HG03064 (cell line): ENCODE measurements at regions not wholly inside any gene's neighbourhood (a gene's known extent, or its start where the extent isn't known, plus 50 kb on each side); places are given as distances from the start of the nearest gene placed in this dataset.
"Not testable (repeated sequence)": the region's sequence is repeated elsewhere in the genome, so short reads cannot be mapped to it uniquely, and the experiment has no call there.

Source experiments
- ATAC-seq: cut with Tn5 transposase; IDR thresholded peaks from one replicate; pipeline ENCODE4 v1.9.1; 2021; ENCODE audit warnings: low read depth; ENCODE audit not compliant: unreplicated experiment

- no peak for ATAC-seq
These were observed 102.8 kb upstream of the RASSF8 start for GRCh38 chr12:25855716-25856115.

- no peak for ATAC-seq
These were observed 98.5 kb upstream of the RASSF8 start for GRCh38 chr12:25859976-25860375.

GRCh38 chr12:25861226-25861625 lies 97.3 kb upstream of the RASSF8 start:
- no peak for ATAC-seq

GRCh38 chr12:25864306-25865276 lies 93.9 kb upstream of the RASSF8 start:
- no peak for ATAC-seq

GRCh38 chr12:25866586-25867378 lies 91.7 kb upstream of the RASSF8 start:
- ATAC-seq: no peak

- ATAC-seq: no peak
These were observed 90.3 kb upstream of the RASSF8 start for GRCh38 chr12:25868193-25868592.

- ATAC-seq: no peak
These were observed 86.3 kb upstream of the RASSF8 start for GRCh38 chr12:25872137-25872536.

GRCh38 chr12:25875661-25876060 lies 82.8 kb upstream of the RASSF8 start:
- ATAC-seq: no peak

GRCh38 chr12:25876383-25877045 lies 82.0 kb upstream of the RASSF8 start:
- no peak for ATAC-seq

GRCh38 chr12:25877446-25877845 lies 81.0 kb upstream of the RASSF8 start:
- ATAC-seq: no peak

- no peak for ATAC-seq
These were observed 76.2 kb upstream of the RASSF8 start for GRCh38 chr12:25882266-25882665.

- ATAC-seq: no peak
These were observed 75.2 kb upstream of the RASSF8 start for GRCh38 chr12:25883026-25883916.

- no peak for ATAC-seq
These were observed 74.2 kb upstream of the RASSF8 start for GRCh38 chr12:25884024-25884919.

- ATAC-seq: no peak
These were observed 73.6 kb upstream of the RASSF8 start for GRCh38 chr12:25884920-25885234.

GRCh38 chr12:25886396-25886795 lies 72.1 kb upstream of the RASSF8 start:
- no peak for ATAC-seq

GRCh38 chr12:25887367-25887766 lies 71.1 kb upstream of the RASSF8 start:
- no peak for ATAC-seq

GRCh38 chr12:25889185-25889584 lies 69.3 kb upstream of the RASSF8 start:
- ATAC-seq: no peak

- ATAC-seq: not testable (repeated sequence)
These were observed 67.4 kb upstream of the RASSF8 start for GRCh38 chr12:25891095-25891494.

GRCh38 chr12:25894759-25895158 lies 63.7 kb upstream of the RASSF8 start:
- ATAC-seq: no peak
